Transverse colon (tissue), 4 donors: ENCODE measurements at regions not wholly inside any gene's neighbourhood (a gene's known extent, or its start where the extent isn't known, plus 50 kb on each side); places are given as distances from the start of the nearest gene placed in this dataset.

Experiments
- DNase-seq: peaks from one replicate; pipeline ENCODE4 v3.0.0-alpha.2; 2019
- H3K27ac ChIP-seq, 4 donors: fragments of 200-600 bp; sonication (generic); 2 replicates each; pipeline ENCODE4 v1.5.1; 2016 to 2018; ENCODE audit warnings: inconsistent platforms in 4 of 4
- H3K27me3 ChIP-seq: fragments of 200-600 bp; sonication (generic); 2 replicates; pipeline ENCODE4 v1.5.1; 2017; ENCODE audit warnings: inconsistent platforms
- H3K36me3 ChIP-seq, 4 donors: fragments of 200-600 bp; sonication (generic); 2 replicates each; pipeline ENCODE4 v1.5.1; 2017 to 2019; ENCODE audit warnings: inconsistent platforms in 4 of 4
- H3K4me1 ChIP-seq, 4 donors: fragments of 200-600 bp; sonication (generic); 2 replicates each; pipeline ENCODE4 v1.5.1; 2017 to 2020; ENCODE audit warnings: inconsistent platforms in 4 of 4
- H3K4me3 ChIP-seq, 4 donors: fragments of 200-600 bp; sonication (generic); 1 replicate in 1 of 4; 2 replicates in 3 of 4; pipeline versions ENCODE4 v1.5.1 to v1.6.1; 2017 to 2019; ENCODE audit warnings: inconsistent platforms in 4 of 4
- H3K9me3 ChIP-seq, 2 donors: fragments of 200-600 bp; sonication (generic); 2 replicates each; pipeline ENCODE4 v1.5.1; 2017 to 2019; ENCODE audit warnings: inconsistent platforms in 2 of 2
- CTCF ChIP-seq, 5 experiments: fragments of 200-600 bp in 3 of 5; fragments of 450-650 bp in 2 of 5; sonication (generic) in 3 of 5; IDR thresholded peaks; 1 replicate in 2 of 5; 2 replicates in 3 of 5; pipeline ENCODE4 v1.5.1; 2016 to 2017; ENCODE audit warnings: antibody characterized with exemption in 5 of 5, inconsistent platforms in 3 of 5, mild to moderate bottlenecking in 2 of 5, moderate library complexity in 1 of 5
- EP300 ChIP-seq: sonication (generic); formaldehyde crosslinking; IDR thresholded peaks from one replicate; pipeline ENCODE4 v1.6.1; 2017; ENCODE audit warnings: antibody characterized with exemption, low read depth
- POLR2A ChIP-seq: fragments of 450-650 bp; IDR thresholded peaks from one replicate; pipeline ENCODE4 v1.6.1; 2016; ENCODE audit warnings: antibody characterized with exemption, mild to moderate bottlenecking, moderate library complexity
- POLR2AphosphoS5 ChIP-seq, 3 donors: sonication (generic); formaldehyde crosslinking; IDR thresholded peaks; one replicate each; pipeline ENCODE4 v1.6.1; 2016; ENCODE audit warnings: antibody characterized with exemption in 3 of 3
- WGBS, 2 donors: methylation state at CpG; one replicate each; pipeline ENCODE4 v1.1.5; 2018; ENCODE audit warnings: low coverage in 1 of 2; 5-methylcytosine and 5-hydroxymethylcytosine counted together
- in situ Hi-C, 4 donors: fragments of 200-750 bp; cut with MboI; loops; one replicate each; pipeline versions ENCODE4 v1.15.0 to v1.15.1; 2017; ENCODE audit warnings: low sequenced_read_pairs in 3 of 4, low pct_ligation_motif_present in 1 of 4, low pct_unique_long_range_greater_than_20kb in 1 of 4
- intact Hi-C: fragments of 100-400 bp; cut with DNase I; formaldehyde crosslinking; loops from one replicate; pipeline ENCODE4 v1.15.1; 2023; ENCODE audit warnings: low total_unique reads

- Histone ChIP-seq H3K36me3 (no peaks in the 10 kb centered on the region), H3K4me1 (no peaks in the 10 kb centered on the region), H3K27ac (no peak overlapping the region), H3K9me3 (no peaks in the 10 kb centered on the region), H3K4me3 (no peak overlapping the region), H3K27me3 (peaks cover 5% of the 10 kb centered on the region)
- in situ Hi-C loops (no loop called here), intact Hi-C loops (no loop called here)
- DNase-seq: no peak
- WGBS, 2 donors: 69 to 74% methylated on average over 2 to 3 of the region's 3 CpGs
- TF ChIP-seq POLR2A (no peak), EP300 (no peak), POLR2AphosphoS5 (IDR thresholded peaks at IDR 0.05) (no peak)
Measured at GRCh38 chr20:40802886-40803285, 113.8 kb upstream of the MAFB start.

DNA sequence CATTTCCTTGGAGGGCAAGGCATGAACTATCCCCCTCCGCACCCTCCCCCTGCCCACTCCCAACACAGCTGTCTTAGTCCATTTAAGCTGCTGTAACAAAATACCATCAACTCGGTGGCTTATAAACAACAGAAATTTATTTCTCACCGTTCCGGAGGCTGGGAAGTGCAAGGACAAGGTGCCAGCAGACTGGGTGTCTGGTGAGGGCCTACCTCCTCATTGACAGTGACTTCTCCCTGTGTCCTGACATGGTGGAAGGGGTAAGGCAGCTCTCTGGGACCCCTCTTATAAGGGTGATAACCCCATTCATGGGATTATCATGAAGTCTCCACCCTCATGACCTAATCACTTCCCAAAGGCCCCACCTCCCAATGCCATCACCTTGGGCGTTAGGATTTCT, 114.3 kb upstream of the MAFB start:
- DNase-seq: no peak
- H3K4me1 ChIP-seq: no peaks in the 10 kb centered on the region
- WGBS, 2 donors: 70 to 100% methylated on average over 1 to 5 of the region's 5 CpGs
- H3K4me3 ChIP-seq: no peak overlapping the region
- TF ChIP-seq EP300: no peak
- TF ChIP-seq CTCF (IDR thresholded peaks at IDR 0.05): no peak
- no peak for TF ChIP-seq POLR2A
- no peak for TF ChIP-seq POLR2AphosphoS5 (IDR thresholded peaks at IDR 0.05)
- in situ Hi-C loops (no loop called here), intact Hi-C loops (no loop called here)
- H3K27me3 ChIP-seq: peaks cover 8% of the 10 kb centered on the region
- no peak overlapping the region for H3K27ac ChIP-seq
- no peaks in the 10 kb centered on the region for H3K36me3 ChIP-seq
- H3K9me3 ChIP-seq: no peaks in the 10 kb centered on the region

GRCh38 chr20:40805592-40805991, 116.6 kb upstream of the MAFB start:
- no peak overlapping the region for H3K4me3 ChIP-seq
- no peaks in the 10 kb centered on the region for H3K4me1 ChIP-seq
- H3K27ac ChIP-seq: no peak overlapping the region
- no peaks in the 10 kb centered on the region for H3K9me3 ChIP-seq
- DNase-seq: no peak
- 86% methylated on average over 3 of the region's 3 CpGs; no CpG with 5 or more reads in 1 of the 2 donors for WGBS, 2 donors
- in situ Hi-C loops: no loop called here
- intact Hi-C loops: no loop called here
- peaks cover 8% of the 10 kb centered on the region for H3K27me3 ChIP-seq
- H3K36me3 ChIP-seq: no peaks in the 10 kb centered on the region
- TF ChIP-seq CTCF (IDR thresholded peaks at IDR 0.05): no peak
- no peak for TF ChIP-seq EP300
- TF ChIP-seq POLR2A: no peak

DNA sequence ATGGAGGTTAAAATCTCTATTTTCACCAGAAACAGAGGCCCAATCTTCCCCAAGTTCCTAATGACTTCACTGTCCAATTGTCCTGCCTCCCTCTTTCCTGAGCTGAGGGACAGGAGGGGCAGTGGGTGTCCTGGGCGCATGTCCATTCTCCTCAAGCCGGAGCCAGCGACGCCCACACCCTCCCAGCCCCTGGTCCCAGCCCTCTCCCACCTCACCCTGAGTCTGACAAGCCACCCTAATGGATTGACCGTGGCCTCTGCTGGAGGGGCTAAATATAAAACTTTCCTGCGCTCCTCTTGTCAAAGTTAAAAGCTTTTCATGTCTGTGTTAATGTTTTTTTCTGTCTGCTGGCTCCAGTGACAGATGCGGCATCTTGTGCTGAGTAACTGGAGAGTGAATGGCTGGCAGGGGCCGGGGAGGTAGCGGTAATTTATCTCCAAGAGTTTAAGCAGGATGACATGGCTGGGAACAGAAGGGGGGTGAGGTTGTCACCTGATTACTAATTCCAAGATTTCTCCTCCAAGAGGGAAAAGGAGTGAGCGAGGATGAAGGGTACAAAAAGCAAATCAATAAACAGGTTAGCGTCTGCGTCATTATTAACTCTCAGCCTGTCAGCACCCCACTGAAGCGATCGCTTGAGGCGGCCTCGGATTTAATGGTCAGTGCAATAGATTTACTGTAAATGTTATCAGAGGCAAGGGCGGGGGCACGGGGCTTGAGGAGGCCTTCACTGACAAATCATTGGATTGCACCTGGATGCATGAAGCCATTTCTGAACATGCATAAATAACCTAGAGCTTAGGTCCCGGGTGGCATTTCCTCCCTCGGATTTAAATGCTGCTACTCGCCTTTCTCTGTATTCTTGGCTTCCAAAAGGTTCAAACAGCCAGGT, 118.1 kb upstream of the MAFB start:
- intact Hi-C loops: no loop called here
- in situ Hi-C loops: no loop called here

More for the DNA sequence above, 118.1 kb upstream of the MAFB start:
- no peaks in the 10 kb centered on the region for H3K4me1 ChIP-seq
- H3K36me3 ChIP-seq: no peaks in the 10 kb centered on the region
- DNase-seq: no peak
- H3K27me3 ChIP-seq: peaks cover 8% of the 10 kb centered on the region
- TF ChIP-seq POLR2AphosphoS5 (IDR thresholded peaks at IDR 0.05) (no peak), CTCF (IDR thresholded peaks at IDR 0.05) (no peak), POLR2A (no peak), EP300 (no peak)
- 68 to 69% methylated on average over 9 to 21 of the region's 21 CpGs for WGBS, 2 donors
- H3K9me3 ChIP-seq: no peaks in the 10 kb centered on the region
- H3K4me3 ChIP-seq: no peak overlapping the region
- no peak overlapping the region for H3K27ac ChIP-seq
